ENCODE measurements at regions not wholly inside any gene's neighbourhood (a gene's known extent, or its start where the extent isn't known, plus 50 kb on each side); places are given as distances from the start of the nearest gene placed in this dataset.

GRCh38 chr2:37865640-37866039, 59.4 kb upstream of the RMDN2 start:
- DNase-seq (ENCODE audit: low read depth) = no peak

GRCh38 chr2:37866171-37866934, 58.7 kb upstream of the RMDN2 start:
- DNase-seq (ENCODE audit: low read depth) = no peak

GRCh38 chr2:37867166-37867565, 57.9 kb upstream of the RMDN2 start:
- no peak for DNase-seq (ENCODE audit: low read depth)

- no peak for DNase-seq (ENCODE audit: low read depth)
These were observed 56.2 kb upstream of the RMDN2 start for GRCh38 chr2:37868866-37869265.

GRCh38 chr2:37869304-37869703, 55.8 kb upstream of the RMDN2 start:
- no peak for DNase-seq (ENCODE audit: low read depth)

GRCh38 chr2:37869771-37870170, 55.3 kb upstream of the RMDN2 start:
- no peak for DNase-seq (ENCODE audit: low read depth)

GRCh38 chr2:37870829-37871228, 54.3 kb upstream of the RMDN2 start:
- DNase-seq (ENCODE audit: low read depth) = no peak

GRCh38 chr2:37871456-37872191, 53.5 kb upstream of the RMDN2 start:
- DNase-seq (ENCODE audit: low read depth) = no peak

GRCh38 chr2:37872192-37872750, 52.8 kb upstream of the RMDN2 start:
- DNase-seq (ENCODE audit: low read depth) = no peak

- no peak for DNase-seq (ENCODE audit: low read depth)
These were observed 51.9 kb upstream of the RMDN2 start for GRCh38 chr2:37873229-37873628.

- DNase-seq (ENCODE audit: low read depth) = no peak
These were observed 51.2 kb upstream of the RMDN2 start for GRCh38 chr2:37873749-37874330.

- no peak for DNase-seq (ENCODE audit: low read depth)
These were observed 50.6 kb upstream of the RMDN2 start for GRCh38 chr2:37874470-37874869.

All from stimulated activated CD8-positive, alpha-beta memory T cell treated with anti-CD3 and anti-CD28 coated beads, Interleukin-7, amount 100 ng/mL, for 24 hours (primary cell).